Kidney (tissue), 13 donors: ENCODE measurements at regions not wholly inside any gene's neighbourhood (a gene's known extent, or its start where the extent isn't known, plus 50 kb on each side); places are given as distances from the start of the nearest gene placed in this dataset.
"Not testable (repeated sequence)": the region's sequence is repeated elsewhere in the genome, so short reads cannot be mapped to it uniquely, and the experiment has no call there.

Source experiments
- DNase-seq, 5 donors: peaks; one replicate each; pipeline ENCODE4 v3.0.0-alpha.2; 2013 to 2020
- FAIRE-seq: peaks from 2 replicates; lab custom pipeline; 2012; peaks lifted over from hg19 to GRCh38; lab: Jason Lieb, UNC
- H3K27ac ChIP-seq, 2 donors: one replicate each; pipeline ENCODE4 v1.7.0; 2013; ENCODE audit warnings: low read depth in 2 of 2, low read length in 2 of 2, inconsistent platforms in 1 of 2
- H3K27me3 ChIP-seq: one replicate; pipeline ENCODE4 v1.7.1; 2013; ENCODE audit warnings: low read length, inconsistent platforms; ENCODE audit not compliant: control insufficient read depth, insufficient read depth
- H3K36me3 ChIP-seq, 3 donors: one replicate each; pipeline versions ENCODE4 v1.7.0 to v1.7.1; 2013; ENCODE audit warnings: low read length in 3 of 3, control low read depth in 1 of 3, inconsistent platforms in 1 of 3; ENCODE audit not compliant: insufficient read depth in 3 of 3, control insufficient read depth in 2 of 3
- H3K4me1 ChIP-seq, 3 donors: one replicate each; pipeline versions ENCODE4 v1.7.0 to v1.7.1; 2013; ENCODE audit warnings: low read length in 3 of 3, inconsistent platforms in 1 of 3, low read depth in 1 of 3; ENCODE audit not compliant: control insufficient read depth in 2 of 3, insufficient read depth in 2 of 3
- H3K4me3 ChIP-seq, 3 donors: one replicate each; pipeline versions ENCODE4 v1.7.0 to v1.8.1; 2013; ENCODE audit warnings: low read length in 3 of 3, control low read depth in 1 of 3, inconsistent platforms in 1 of 3
- H3K9ac ChIP-seq, 3 donors: one replicate each; pipeline versions ENCODE4 v1.7.0 to v1.7.1; 2013; ENCODE audit warnings: low read length in 3 of 3, control low read depth in 1 of 3, inconsistent platforms in 1 of 3
- H3K9me3 ChIP-seq, 3 donors: one replicate each; pipeline versions ENCODE4 v1.7.0 to v1.7.1; 2013; ENCODE audit warnings: low read length in 3 of 3, control low read depth in 1 of 3, inconsistent platforms in 1 of 3; ENCODE audit not compliant: control insufficient read depth in 2 of 3, insufficient read depth in 1 of 3
- intact Hi-C: fragments of 100-400 bp; cut with DNase I; formaldehyde crosslinking; loops from one replicate; pipeline ENCODE4 v1.11.1; 2022
- TF ChIP-seq, protein P1 (sequence below): IDR thresholded peaks from 3 replicates; pipeline ENCODE4 v1.5.1; 2012; ENCODE audit warnings: mild to moderate bottlenecking, moderate library complexity, borderline replicate concordance; ENCODE audit not compliant: insufficient read depth; ENCODE audit errors: extremely low read depth
- donor health status: control.
- donor health status: control.
- donor health status: control.
- donor health status: control.
- donor health status: control.
- donor health status: DM: yes; HTN: yes; CAD: no.
- donor health status: Normal renal cell carcinoma (clear cell type).

DNA sequence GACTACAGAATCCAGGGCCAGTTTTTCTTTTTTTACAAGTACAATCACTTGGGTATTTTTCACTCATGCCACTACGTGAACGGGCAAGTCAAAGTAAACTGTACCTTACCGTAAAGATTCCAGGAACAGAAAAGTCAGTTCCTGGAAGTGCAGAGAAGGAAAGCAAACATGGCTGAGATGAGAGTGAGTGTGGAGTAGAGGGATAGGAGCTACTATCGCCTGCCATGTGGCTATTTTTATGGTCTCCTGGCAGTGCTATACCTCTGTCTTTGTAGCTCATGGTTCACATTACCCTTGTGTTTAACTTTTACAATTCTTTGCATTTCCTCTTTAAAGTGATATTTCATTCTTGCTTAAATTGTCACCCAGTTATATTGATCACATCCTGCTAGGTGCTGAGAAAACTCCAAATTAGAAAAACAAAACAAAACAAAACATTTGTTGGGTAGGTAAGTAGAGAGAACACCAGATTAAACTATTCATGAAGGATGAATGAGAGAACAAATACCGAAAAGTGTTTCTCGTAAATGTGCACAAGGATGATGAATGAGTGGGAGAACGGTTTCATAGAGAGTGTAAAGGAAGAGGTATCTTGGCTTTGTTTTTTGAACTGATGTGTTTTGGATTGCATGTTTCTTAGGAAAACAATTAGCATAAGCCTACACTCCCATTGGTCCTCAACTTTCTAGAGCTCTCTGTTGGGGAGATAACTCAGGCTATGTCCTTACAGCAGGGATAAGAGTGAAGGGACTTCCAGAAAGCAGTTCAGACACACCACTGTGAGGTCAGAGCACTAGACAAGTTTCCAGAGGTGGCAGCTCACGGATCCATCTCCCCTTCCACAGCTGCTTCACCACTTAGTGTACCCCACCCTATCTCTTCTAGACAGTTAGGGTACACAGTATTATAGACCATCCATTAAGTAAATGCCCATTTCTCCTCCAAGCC lies 163.7 kb downstream of the IPO8 start:
- H3K9me3 ChIP-seq, result no peaks in the 10 kb centered on the region
- no peak overlapping the region for H3K4me3 ChIP-seq
- no peaks in the 10 kb centered on the region for H3K27me3 ChIP-seq
- no peaks in the 10 kb centered on the region for H3K4me1 ChIP-seq
- no peak overlapping the region for H3K27ac ChIP-seq
- no peak overlapping the region for H3K9ac ChIP-seq
- FAIRE-seq (no peak), DNase-seq (no peak)
- intact Hi-C loops, result no loop called here
- TF ChIP-seq, protein P1, sequence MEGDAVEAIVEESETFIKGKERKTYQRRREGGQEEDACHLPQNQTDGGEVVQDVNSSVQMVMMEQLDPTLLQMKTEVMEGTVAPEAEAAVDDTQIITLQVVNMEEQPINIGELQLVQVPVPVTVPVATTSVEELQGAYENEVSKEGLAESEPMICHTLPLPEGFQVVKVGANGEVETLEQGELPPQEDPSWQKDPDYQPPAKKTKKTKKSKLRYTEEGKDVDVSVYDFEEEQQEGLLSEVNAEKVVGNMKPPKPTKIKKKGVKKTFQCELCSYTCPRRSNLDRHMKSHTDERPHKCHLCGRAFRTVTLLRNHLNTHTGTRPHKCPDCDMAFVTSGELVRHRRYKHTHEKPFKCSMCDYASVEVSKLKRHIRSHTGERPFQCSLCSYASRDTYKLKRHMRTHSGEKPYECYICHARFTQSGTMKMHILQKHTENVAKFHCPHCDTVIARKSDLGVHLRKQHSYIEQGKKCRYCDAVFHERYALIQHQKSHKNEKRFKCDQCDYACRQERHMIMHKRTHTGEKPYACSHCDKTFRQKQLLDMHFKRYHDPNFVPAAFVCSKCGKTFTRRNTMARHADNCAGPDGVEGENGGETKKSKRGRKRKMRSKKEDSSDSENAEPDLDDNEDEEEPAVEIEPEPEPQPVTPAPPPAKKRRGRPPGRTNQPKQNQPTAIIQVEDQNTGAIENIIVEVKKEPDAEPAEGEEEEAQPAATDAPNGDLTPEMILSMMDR, result no peak
- no peaks in the 10 kb centered on the region for H3K36me3 ChIP-seq

DNA sequence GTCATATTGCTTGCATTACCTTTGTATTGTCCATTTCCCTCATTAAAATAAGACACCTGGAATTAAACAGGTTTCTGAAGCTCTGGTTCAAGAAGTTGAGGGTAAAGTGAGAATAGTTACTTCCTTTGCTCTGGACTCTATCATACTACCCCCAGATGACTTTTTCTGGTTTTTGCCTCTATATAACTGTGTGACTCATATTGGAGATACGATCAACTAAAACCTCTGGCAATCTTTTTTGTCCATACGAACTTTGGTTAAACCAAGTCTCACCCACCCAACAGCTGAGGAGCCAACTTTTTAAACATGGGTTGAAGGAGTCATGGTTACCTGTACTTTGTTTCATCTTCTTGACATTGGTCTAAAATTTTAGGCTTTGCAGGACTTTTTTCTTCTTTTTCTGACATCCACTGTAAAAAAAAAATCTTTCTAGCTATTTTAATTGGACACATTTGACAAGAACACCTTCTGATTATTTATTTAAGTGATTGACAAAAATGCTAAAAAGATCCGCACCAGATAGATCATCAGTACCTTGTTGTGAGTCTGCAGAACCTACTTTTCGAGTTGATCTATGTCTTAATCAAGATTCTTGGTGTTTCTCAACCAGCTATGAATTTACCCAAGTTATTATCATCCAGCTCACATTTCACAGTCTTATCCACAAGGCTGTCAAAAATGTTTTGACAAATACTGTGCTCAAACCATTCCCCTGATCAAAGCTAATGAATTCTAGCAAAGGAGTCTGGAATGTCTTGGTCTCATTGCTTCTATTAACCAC lies 166.0 kb downstream of the IPO8 start:
- H3K27ac ChIP-seq, result no peak overlapping the region
- H3K4me1 ChIP-seq, result no peaks in the 10 kb centered on the region
- no peaks in the 10 kb centered on the region for H3K36me3 ChIP-seq
- FAIRE-seq, result no peak
- no peaks in the 10 kb centered on the region for H3K27me3 ChIP-seq
- DNase-seq, result no peak
- no peak overlapping the region for H3K9ac ChIP-seq
- TF ChIP-seq, protein P1, result no peak
- no peaks in the 10 kb centered on the region for H3K9me3 ChIP-seq
- intact Hi-C loops, result no loop called here
- no peak overlapping the region for H3K4me3 ChIP-seq

DNA sequence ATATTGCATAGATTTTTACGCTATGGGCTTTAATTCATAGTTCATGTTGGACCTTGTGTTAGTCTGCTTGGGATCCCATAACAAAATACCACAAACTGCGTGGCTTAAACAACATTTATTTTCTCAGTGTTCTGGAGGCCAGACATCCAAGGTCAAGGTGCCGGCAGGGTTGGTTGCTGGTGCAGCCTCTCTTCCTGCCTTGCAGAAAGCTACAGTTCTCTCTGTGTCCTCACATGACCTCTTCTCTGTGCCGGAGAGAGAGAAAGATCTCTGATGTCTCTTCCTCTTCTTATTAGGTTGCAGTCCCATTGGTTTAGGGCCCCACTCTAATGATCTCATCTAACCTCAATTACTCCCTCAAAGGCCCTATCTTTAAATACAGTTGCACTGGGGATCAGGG lies 170.5 kb downstream of the IPO8 start:
- TF ChIP-seq, protein P1, result no peak
- intact Hi-C loops, result no loop called here
- no peaks in the 10 kb centered on the region for H3K27me3 ChIP-seq
- no peak overlapping the region for H3K4me3 ChIP-seq
- H3K4me1 ChIP-seq, result no peaks in the 10 kb centered on the region
- H3K9me3 ChIP-seq, result no peaks in the 10 kb centered on the region
- no peaks in the 10 kb centered on the region for H3K36me3 ChIP-seq
- no peak for FAIRE-seq
- no peak for DNase-seq
- H3K27ac ChIP-seq, result no peak overlapping the region
- no peak overlapping the region for H3K9ac ChIP-seq

DNA sequence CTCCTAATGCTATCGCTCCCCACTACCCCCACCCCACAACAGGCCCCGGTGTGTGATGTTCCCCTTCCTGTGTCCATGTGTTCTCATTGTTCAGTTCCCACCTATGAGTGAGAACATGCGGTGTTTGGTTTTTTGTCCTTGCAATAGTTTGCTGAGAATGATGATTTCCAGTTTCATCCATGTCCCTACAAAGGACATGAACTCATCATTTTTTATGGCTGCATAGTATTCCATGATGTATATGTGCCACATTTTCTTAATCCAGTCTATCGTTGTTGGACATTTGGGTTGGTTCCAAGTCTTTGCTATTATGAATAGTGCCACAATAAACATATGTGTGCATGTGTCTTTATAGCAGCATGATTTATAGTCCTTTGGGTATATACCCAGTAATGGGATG lies 175.4 kb downstream of the IPO8 start:
- H3K27ac ChIP-seq, intact Hi-C loops, H3K4me3 ChIP-seq, H3K9ac ChIP-seq, DNase-seq, H3K4me1 ChIP-seq, H3K36me3 ChIP-seq, H3K27me3 ChIP-seq, H3K9me3 ChIP-seq, FAIRE-seq: not testable (repeated sequence)
